HG03432 (cell line): ENCODE measurements at regions not wholly inside any gene's neighbourhood (a gene's known extent, or its start where the extent isn't known, plus 50 kb on each side); places are given as distances from the start of the nearest gene placed in this dataset.

Experiments
- ATAC-seq: cut with Tn5 transposase; IDR thresholded peaks from one replicate; pipeline ENCODE4 v1.9.1; 2021; ENCODE audit warnings: mild to moderate bottlenecking, moderate library complexity; ENCODE audit not compliant: unreplicated experiment

- ATAC-seq: no peak
Observed at GRCh38 chr13:108006619-108007018, 208.7 kb downstream of the LIG4 start.

DNA sequence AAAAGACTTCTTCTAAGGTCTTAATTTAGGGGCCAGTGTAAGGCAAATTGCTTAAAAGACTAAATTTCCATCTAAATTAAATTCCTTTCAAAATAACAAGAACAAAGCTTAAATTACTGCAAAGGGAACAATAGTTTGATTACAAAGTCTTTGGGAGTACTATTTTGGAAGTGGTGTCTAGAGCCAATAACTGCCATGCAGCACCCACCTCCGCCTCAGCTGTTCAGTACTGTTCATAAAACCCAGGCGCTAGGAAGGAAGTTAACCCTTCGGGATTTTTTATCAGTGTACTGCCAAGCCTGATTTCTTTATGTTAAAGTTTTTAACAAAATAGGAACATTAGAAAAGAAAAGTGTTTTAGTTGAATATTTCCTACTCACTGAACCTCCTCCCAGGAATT lies 210.1 kb downstream of the LIG4 start:
- no peak for ATAC-seq

DNA sequence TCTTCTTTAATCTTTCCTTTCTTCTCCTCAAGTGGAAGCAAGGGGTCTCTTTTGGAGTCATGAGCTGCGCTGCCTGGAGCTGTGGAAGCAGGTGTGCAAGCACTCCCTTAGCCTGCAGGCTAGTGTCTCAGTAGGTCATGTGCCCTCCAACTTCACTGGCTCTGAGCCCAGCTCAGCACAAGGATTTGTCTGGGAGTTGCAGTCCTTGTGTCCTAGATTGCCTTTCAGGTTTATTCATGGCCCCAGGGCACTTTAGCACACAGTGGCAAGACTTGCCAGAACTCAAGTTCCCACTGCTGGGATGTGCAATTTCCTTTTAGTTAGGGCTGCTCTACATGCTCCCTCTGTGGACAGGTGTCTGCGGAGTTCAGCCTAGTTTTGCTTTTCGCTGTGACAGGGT lies 211.7 kb downstream of the LIG4 start:
- ATAC-seq: no peak

GRCh38 chr13:108000998-108001397 lies 214.3 kb downstream of the LIG4 start:
- no peak for ATAC-seq

DNA sequence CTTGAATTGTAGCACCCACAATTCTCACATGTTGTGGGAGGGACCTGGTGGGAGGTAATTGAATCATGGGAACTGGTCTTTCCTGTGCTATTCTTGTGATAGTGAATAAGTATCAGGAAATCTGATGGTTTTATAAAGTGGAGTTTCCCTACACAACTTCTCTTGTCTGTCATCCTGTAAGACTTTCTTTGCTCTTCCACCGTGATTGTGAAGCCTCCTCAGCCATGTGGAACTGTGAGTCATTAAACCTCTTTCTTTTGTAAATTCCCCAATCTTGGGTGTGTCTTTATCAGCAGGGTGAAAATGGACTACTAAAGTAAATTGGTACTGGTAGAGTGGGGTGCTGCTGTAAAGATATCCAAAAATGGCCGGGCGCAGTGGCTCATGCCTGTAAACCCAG lies 215.6 kb downstream of the LIG4 start:
- no peak for ATAC-seq

DNA sequence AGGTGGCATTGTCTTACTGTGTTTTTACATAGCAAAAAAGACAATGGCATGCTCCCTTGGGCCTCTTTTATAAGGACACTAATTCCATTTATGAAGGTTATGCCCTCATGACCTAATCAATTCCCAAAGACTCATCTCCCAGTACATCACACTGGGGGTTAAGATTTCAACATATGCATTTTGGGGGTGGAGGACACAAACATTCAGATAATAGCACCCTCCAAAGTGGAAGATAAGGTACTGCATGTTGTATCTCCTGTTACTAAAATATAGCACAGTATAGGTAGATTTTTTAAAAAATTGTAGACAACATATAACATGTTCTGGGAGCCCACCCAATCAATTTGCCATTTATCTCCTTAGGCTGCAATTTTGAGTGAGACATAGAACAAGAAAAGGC lies 221.2 kb downstream of the LIG4 start:
- ATAC-seq: no peak

DNA sequence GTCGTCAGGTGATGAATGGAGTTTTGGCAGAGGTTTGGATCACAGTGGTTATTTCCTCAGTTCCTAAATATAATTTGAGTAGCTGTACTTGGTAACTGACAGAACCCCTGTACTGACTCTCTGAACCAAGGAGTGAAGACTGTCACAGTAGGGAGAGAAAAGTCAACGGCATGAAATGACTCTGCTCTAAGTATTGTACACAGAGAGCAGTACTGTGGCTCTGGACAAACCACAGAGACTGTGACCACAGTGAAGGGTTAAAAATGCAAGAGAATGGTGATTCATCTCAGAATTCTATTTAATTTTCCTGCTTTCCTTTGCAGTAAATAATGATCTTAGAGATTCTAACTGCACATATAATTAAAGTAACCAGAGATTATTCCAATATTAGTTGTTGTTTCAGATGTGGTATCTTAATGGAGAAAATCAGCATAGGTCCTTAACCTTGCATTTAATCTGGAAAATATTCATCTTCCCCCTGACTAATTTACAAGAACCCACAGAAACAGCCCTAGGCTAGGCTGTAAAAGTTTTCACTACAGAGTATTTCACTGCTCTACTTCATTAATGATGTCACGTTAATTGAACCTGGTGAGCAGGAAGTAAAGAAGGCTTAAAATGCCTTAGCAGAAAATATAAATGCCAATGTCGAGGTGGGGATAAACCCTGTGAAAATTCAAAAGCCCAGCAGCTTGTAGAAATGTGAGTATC lies 221.9 kb downstream of the LIG4 start:
- ATAC-seq: peak; percentile 98

GRCh38 chr13:107992542-107992941 lies 222.8 kb downstream of the LIG4 start:
- no peak for ATAC-seq

DNA sequence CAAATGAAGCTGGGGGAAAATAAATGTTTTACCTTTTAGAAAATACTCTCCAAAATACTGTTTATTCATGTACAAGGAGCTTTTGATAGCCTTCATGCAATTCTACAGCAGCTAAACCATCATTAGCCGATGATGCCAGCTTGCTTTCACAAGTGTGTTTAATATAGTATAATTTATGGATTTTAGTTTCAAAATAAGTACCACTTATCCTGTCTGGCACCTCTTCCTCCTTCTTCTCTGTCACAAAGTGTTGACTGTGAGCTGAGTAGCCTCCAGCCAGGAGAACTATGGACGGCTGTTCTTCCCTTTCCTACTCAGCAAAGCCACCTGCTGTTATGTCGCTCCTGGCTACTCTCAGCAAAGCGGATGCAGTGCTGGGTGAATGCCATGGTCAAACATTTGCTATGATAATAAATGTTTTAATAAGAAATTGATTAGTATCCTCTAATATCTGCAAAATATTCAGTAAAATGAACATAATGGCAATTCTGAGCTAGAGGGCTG lies 238.2 kb downstream of the LIG4 start:
- no peak for ATAC-seq

GRCh38 chr13:107976628-107977027 lies 238.7 kb downstream of the LIG4 start:
- ATAC-seq: no peak

DNA sequence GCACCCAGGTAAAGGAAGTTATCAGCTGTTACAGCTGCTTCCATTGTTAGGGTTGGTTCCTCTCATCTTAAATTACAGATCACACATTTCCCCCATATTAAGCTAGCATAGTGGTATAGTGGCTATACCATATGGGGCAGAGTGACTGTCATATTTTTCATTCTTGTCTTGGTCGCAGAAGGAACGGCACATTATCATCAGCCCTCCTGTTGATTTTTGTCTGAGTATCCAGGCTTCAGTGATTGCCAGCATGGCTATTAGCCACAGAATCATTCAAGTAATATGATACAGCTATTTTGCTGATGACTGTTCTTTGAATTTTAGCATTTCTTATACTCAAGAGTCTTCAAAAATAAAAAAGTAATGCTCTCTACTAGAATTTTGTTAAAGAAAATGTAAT lies 240.9 kb downstream of the LIG4 start:
- ATAC-seq: no peak

DNA sequence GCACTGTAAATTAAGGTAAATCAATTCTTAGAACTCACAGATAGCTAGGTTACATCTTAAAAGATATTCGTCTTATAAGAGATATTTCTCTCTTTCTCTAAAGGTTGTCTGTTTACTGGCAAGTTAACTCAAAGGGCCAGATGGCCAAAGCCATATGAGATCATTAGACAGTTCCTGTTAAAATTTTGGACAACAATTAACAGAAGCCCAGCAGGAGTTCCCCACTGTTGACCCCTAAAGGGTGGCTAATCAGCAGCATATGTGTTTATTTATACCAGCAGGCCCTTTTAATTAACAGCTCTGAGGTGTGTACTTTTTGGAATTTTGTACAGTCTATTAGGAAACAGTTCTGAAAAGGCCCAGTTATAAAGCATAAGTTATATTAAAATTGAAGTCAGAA lies 245.8 kb downstream of the LIG4 start:
- ATAC-seq: no peak

DNA sequence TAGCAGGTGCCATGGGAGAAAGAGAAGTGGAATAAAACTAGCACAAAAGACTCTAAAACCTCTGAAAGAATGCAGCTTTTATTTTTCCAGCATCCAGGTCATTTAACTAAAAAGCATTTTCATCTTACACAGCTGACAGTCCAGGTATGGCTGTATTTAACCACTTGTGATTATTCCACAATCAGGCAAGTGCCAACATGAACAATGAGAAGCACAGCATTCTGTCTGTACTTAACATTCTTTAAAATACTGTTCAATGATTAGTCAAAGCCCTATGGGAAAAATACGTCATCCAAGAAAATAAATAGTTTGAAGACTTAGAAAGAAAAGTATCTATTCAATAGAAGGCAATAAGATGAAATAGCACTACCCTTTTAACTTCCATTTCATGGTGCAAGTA lies 246.9 kb downstream of the LIG4 start:
- no peak for ATAC-seq

GRCh38 chr13:107964395-107964794 lies 250.9 kb downstream of the LIG4 start:
- no peak for ATAC-seq

- ATAC-seq: no peak
Observed at GRCh38 chr13:107961849-107962608, 253.3 kb downstream of the LIG4 start.

DNA sequence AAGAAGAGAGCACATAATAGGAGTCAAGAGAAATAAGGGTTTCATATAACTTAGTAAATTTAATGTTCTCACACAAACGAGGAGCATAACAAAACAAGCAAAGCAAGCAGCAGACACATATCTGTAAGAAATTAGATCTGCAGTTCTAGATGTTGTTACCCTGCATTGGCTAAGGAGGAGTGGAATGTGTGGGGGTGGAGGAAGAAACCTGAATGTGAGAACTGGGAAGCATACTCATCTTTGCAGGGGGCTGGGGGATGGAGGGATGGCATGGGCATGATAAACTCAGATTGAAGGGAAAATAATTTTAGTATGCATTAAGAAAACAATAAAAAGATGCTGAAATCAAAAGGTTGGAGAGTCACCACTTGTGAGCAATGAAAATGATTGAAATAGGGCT lies 255.0 kb downstream of the LIG4 start:
- no peak for ATAC-seq

- ATAC-seq: no peak
Observed at GRCh38 chr13:107956889-107957288, 258.4 kb downstream of the LIG4 start.

- ATAC-seq: no peak
Observed at GRCh38 chr13:107942030-107942617, 273.2 kb downstream of the LIG4 start.

DNA sequence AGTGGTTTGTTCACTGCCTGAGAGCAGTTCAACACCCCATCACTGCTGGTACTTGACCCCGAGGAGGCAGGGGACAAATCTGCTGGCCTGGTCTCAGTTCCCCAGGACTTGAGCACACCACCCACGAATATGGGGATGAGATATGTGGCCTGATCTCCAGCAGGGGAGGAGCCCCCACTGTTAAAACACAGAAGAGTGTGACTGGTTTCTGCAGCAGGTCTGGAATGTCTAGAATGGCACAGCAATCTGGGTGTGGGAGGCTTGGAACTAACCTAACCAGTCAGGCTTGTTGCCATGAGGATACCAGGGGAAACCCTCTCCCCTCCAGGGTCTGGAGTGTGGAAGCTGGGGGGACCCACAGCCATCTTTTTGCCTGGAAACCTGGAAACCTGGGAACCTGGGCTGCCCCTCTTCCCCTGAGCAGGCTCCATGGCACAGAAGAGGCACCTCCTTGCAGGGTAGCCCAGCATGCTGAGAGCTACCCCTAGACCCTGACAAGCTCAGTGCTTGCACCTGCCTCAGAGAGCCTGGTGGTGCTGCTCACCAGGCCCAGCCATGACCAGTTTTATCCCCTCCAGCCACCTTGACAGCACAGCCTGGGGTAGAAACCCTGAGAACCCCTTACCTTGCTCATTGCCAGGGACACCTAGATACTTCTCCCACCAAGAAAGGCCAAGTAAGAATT lies 273.8 kb downstream of the LIG4 start:
- no peak for ATAC-seq

DNA sequence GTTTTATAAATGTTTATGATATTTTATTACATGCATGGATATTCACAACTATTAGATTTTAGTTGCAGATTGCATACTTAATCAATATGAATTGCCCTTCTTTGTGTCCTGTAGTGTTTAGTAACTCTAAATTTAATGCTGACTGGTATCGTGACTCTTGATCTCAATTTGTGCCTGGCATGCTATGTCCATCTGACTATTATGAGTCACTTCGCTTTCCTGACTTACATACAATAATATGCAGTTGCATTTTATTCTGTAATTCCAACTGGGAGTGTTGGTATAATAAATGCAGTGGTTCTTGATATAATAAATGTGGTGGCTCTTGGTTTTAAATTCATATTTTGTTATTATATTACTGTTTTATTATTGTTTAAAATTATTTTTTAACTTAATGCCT lies 277.5 kb downstream of the LIG4 start:
- no peak for ATAC-seq

- no peak for ATAC-seq
Observed at GRCh38 chr13:107931056-107931455, 284.3 kb downstream of the LIG4 start.
